ENCODE measurements at regions not wholly inside any gene's neighbourhood (a gene's known extent, or its start where the extent isn't known, plus 50 kb on each side); places are given as distances from the start of the nearest gene placed in this dataset.
A peak's percentile ranks its signal among the peaks of the same experiment; 100 is the strongest.

DNA sequence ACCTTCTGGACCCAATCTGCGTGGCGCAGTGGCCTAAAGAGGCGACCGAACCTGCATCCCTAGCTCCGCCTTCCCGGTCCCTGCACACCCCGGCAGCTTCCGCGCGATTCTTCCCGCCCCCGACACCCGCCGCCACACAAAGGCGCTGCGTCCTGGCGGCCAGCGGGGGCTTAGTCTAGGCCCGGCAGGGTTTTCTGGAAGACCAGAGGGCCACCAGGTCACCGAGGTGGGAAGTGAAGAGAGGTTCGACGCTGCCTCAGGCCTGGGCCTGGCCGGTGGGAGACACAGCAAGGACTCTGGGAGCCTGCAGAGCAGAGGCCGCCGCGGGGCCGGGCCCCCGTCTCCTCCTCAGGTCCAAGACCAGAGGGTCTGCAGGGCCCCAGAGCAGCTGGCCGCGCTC is 154.9 kb downstream of the OR2B2 start:
- 3% methylated on average over 13 of the region's 30 CpGs for WGBS (ENCODE audit: insufficient coverage)
- Mint-ChIP-seq H3K4me3 (peak overlapping the region; percentile 79 to 82 (median 81)), H3K27me3 (no peaks in the 10 kb centered on the region), H3K9me3 (no peaks in the 10 kb centered on the region), H3K36me3 (no peaks in the 10 kb centered on the region), H3K27ac (peak overlapping the region; percentile 59 to 91), H3K4me1 (peaks cover 31 to 49% (median 39%) of the 10 kb centered on the region in 3 donors)
- Histone ChIP-seq H3K4me3 (ENCODE audit: control insufficient read depth in 1 of 2, extremely low read depth in 1 of 2, low read length in 1 of 2) (peak overlapping the region; percentile 64 to 79), H3K27ac (ENCODE audit: low read length) (peak overlapping the region; percentile 13), H3K4me1 (ENCODE audit: control insufficient read depth in 1 of 2, extremely low read depth in 1 of 2, insufficient read depth in 2 of 2, low read length in 2 of 2) (peaks cover 8 to 23% of the 10 kb centered on the region in 2 experiments), H3K36me3 (ENCODE audit: control insufficient read depth in 2 of 2, extremely low read depth in 1 of 2, insufficient read depth in 1 of 2, low read length in 1 of 2) (no peaks in the 10 kb centered on the region), H3K9me3 (no peaks in the 10 kb centered on the region), H3K27me3 (replicated peaks in 1 of 2; ENCODE audit: control insufficient read depth in 2 of 2, extremely low read depth in 1 of 2, insufficient read depth in 2 of 2, low read length in 1 of 2) (peaks cover 0 to 14% of the 10 kb centered on the region in 2 experiments)
- ATAC-seq (replicated peaks in 1 of 4): peak in 3 of 4 experiments; percentile 47 to 51 (median 50)
- peak in 29 of 35 experiments; percentile 25 to 69 (median 38) for DNase-seq
- CTCF ChIA-PET: interaction anchor here (1.2 to 1.6 kb wide), 3 partner anchors 15 to 139 kb away, joined by 3 to 7 read pairs (median 5); no protein-coding TSS in a partner anchor
- POLR2A ChIA-PET: interaction anchor here in 1 of 2 donors (0.6 to 1.1 kb wide), 2 partner anchors 111 to 115 kb away, joined by 3 to 5 read pairs; a partner anchor contains a TSS

GRCh38 chr6:27755768-27756167 is 156.4 kb downstream of the OR2B2 start:
- peaks cover 31 to 43% (median 42%) of the 10 kb centered on the region in 3 donors for H3K4me1 Mint-ChIP-seq
- Histone ChIP-seq H3K36me3 (ENCODE audit: control insufficient read depth in 2 of 2, extremely low read depth in 1 of 2, insufficient read depth in 1 of 2, low read length in 1 of 2) (no peaks in the 10 kb centered on the region), H3K4me3 (ENCODE audit: control insufficient read depth in 1 of 2, extremely low read depth in 1 of 2, low read length in 1 of 2) (no peak overlapping the region), H3K4me1 (ENCODE audit: control insufficient read depth in 1 of 2, extremely low read depth in 1 of 2, insufficient read depth in 2 of 2, low read length in 2 of 2) (peaks cover 8 to 23% of the 10 kb centered on the region in 2 experiments), H3K27ac (ENCODE audit: low read length) (no peak overlapping the region), H3K9me3 (no peaks in the 10 kb centered on the region), H3K27me3 (replicated peaks in 1 of 2; ENCODE audit: control insufficient read depth in 2 of 2, extremely low read depth in 1 of 2, insufficient read depth in 2 of 2, low read length in 1 of 2) (peaks cover 0 to 12% of the 10 kb centered on the region in 2 experiments)
- no peaks in the 10 kb centered on the region for H3K27me3 Mint-ChIP-seq
- H3K27ac Mint-ChIP-seq: peak overlapping the region in 1 of 2 donors; percentile 40
- ChIA-PET CTCF (interaction anchor here (0.6 to 1.2 kb wide), 4 partner anchors 16 to 312 kb away, joined by 3 read pairs; no protein-coding TSS in a partner anchor), POLR2A (no interaction called here)
- H3K4me3 Mint-ChIP-seq: no peak overlapping the region
- no peak for DNase-seq
- no peak for ATAC-seq (replicated peaks in 1 of 4)
- no peaks in the 10 kb centered on the region for H3K36me3 Mint-ChIP-seq
- H3K9me3 Mint-ChIP-seq: no peaks in the 10 kb centered on the region
- WGBS (ENCODE audit: insufficient coverage): no CpG with 5 or more reads among the region's 4 CpGs

DNA sequence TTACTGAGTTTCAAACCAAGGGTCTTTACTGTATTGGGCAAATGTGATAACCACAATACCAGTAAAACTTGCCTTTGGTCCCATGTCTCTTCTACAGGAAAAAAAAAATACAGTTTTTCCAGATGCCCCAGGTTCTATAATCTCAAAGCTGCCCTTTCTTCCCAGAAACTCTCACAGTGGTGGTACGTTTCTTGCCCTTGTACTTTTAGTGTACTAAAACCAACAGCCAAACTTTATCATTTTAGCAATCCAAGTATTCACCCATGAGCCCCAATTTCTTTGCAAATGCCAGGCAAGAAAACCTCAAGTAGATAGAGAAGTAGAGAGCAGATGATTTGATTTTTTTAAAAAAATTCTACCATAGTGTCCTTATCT is 157.8 kb downstream of the OR2B2 start:
- DNase-seq (no peak), ATAC-seq (replicated peaks in 1 of 4) (no peak)
- Histone ChIP-seq H3K36me3 (ENCODE audit: control insufficient read depth in 2 of 2, extremely low read depth in 1 of 2, insufficient read depth in 1 of 2, low read length in 1 of 2) (no peaks in the 10 kb centered on the region), H3K27ac (ENCODE audit: low read length) (no peak overlapping the region), H3K4me1 (ENCODE audit: control insufficient read depth in 1 of 2, extremely low read depth in 1 of 2, insufficient read depth in 2 of 2, low read length in 2 of 2) (peaks cover 8 to 23% of the 10 kb centered on the region in 2 experiments), H3K27me3 (replicated peaks in 1 of 2; ENCODE audit: control insufficient read depth in 2 of 2, extremely low read depth in 1 of 2, insufficient read depth in 2 of 2, low read length in 1 of 2) (peaks cover 0 to 12% of the 10 kb centered on the region in 2 experiments), H3K9me3 (no peaks in the 10 kb centered on the region), H3K4me3 (ENCODE audit: control insufficient read depth in 1 of 2, extremely low read depth in 1 of 2, low read length in 1 of 2) (peak overlapping the region; percentile 34 to 52)
- POLR2A ChIA-PET: interaction anchor here (0.5 to 1.0 kb wide), 5 partner anchors 54 to 659 kb away, joined by 3 to 4 read pairs (median 3); a partner anchor contains a TSS
- Mint-ChIP-seq H3K4me3 (peak overlapping the region; percentile 26 to 89 (median 71)), H3K27ac (no peak overlapping the region), H3K9me3 (no peaks in the 10 kb centered on the region), H3K4me1 (peaks cover 31 to 42% (median 37%) of the 10 kb centered on the region in 3 donors), H3K27me3 (peaks cover 0 to under 1% of the 10 kb centered on the region in 2 donors), H3K36me3 (no peaks in the 10 kb centered on the region)
- 40% methylated on average over 1 of the region's 1 CpG for WGBS (ENCODE audit: insufficient coverage)
- CTCF ChIA-PET: interaction anchor here in 1 of 2 donors (0.6 to 2.8 kb wide), 7 partner anchors 10 to 1728 kb away, joined by 3 to 24 read pairs (median 3); a partner anchor contains a TSS

DNA sequence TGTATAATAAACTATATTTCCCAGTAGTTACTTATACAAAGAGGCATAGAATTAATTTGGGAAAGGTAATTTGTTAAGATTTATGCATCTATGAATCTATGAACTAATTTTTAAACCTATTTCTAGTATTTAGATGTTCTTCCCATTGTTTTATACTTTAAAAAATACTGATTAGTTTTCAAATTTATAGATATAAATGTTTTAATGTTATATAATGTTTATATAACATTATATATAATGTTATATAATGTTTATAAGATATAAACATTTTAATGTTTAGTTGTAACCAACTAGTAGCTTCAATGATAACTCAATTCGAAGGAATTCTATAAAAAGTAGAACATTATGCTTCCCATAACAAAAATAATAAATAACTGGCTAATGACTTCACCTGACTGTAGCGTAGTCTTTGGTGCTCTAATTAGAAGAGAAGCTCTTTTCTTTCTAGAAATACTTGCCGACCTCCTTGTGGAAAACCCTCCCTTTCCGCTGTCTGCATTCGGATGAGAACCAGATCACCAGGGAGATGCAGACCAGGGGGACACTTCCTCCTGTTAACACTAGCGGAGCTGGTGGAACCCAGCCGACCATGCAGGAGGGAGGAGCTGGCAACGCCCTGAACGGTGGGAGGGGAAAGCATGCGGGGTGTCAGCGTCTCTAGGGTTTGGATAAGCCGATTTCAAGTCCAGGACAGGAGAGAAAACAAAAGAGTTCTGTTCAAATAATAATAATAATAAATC is 158.4 kb downstream of the OR2B2 start:
- Histone ChIP-seq H3K4me1 (ENCODE audit: control insufficient read depth in 1 of 2, extremely low read depth in 1 of 2, insufficient read depth in 2 of 2, low read length in 2 of 2) (peaks cover 8 to 23% of the 10 kb centered on the region in 2 experiments), H3K27me3 (replicated peaks in 1 of 2; ENCODE audit: control insufficient read depth in 2 of 2, extremely low read depth in 1 of 2, insufficient read depth in 2 of 2, low read length in 1 of 2) (peaks cover 0 to 13% of the 10 kb centered on the region in 2 experiments), H3K27ac (ENCODE audit: low read length) (no peak overlapping the region), H3K36me3 (ENCODE audit: control insufficient read depth in 2 of 2, extremely low read depth in 1 of 2, insufficient read depth in 1 of 2, low read length in 1 of 2) (no peaks in the 10 kb centered on the region), H3K9me3 (no peaks in the 10 kb centered on the region), H3K4me3 (ENCODE audit: control insufficient read depth in 1 of 2, extremely low read depth in 1 of 2, low read length in 1 of 2) (peak overlapping the region; percentile 52 to 92)
- ATAC-seq (replicated peaks in 1 of 4) (peak in 1 of 4 experiments; percentile 27), DNase-seq (peak in 34 of 35 experiments; percentile 16 to 69 (median 46))
- Mint-ChIP-seq H3K4me1 (peaks cover 30 to 42% (median 37%) of the 10 kb centered on the region in 3 donors), H3K36me3 (no peaks in the 10 kb centered on the region), H3K27me3 (peaks cover 0 to 7% of the 10 kb centered on the region in 2 donors), H3K27ac (peak overlapping the region; percentile 9 to 71), H3K4me3 (peak overlapping the region; percentile 82 to 98 (median 89)), H3K9me3 (no peaks in the 10 kb centered on the region)
- ChIA-PET CTCF (interaction anchor here in 1 of 2 donors (0.6 to 2.8 kb wide), 8 partner anchors 10 to 1728 kb away, joined by 3 to 24 read pairs (median 4); a partner anchor contains a TSS), POLR2A (interaction anchor here (0.5 to 2.1 kb wide), 8 partner anchors 55 to 1084 kb away, joined by 3 to 8 read pairs (median 3); a partner anchor contains a TSS)
- 0% methylated on average over 4 of the region's 12 CpGs for WGBS (ENCODE audit: insufficient coverage)

DNA sequence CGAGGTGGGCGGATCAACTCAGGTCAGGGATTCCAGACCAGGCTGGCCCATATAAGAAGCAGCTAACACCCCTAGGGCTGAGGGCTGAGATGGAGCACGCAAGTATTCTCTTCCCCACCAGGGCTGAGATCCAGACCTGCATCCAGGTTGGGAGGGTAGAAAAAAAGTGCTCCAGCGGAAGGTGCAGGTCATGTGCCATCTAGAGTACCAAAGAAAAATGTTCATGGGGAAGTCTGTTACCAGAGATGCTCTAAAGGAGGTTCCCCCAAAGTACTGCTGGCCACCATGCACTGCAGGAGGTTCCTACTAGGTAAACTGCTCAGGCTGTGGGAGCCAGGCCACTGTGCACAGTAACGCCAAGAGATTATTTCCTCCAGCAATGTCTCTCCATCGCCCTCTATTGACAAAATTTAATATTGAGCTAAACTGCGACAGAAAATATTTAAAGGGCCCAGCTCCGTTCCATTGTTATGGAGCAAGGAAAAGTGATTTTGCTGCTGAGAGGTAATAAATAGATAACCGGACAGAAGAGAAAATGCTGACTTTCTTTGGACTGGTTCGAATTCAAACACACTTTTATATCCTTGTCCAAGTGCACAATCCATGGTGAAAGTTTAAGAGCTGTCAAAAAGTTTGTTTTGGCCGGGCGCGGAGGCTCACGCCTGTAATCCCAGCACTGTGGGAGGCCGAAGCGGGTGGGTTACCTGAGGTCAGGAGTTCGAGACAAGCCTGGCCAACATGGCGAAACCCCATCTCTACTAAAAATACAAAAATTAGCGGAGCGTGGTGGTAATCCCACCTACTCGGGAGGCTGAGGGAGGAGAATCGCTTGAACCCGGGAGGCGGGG is 159.9 kb downstream of the OR2B2 start:
- 22% methylated on average over 9 of the region's 24 CpGs for WGBS (ENCODE audit: insufficient coverage)

More for the DNA sequence above, 159.9 kb downstream of the OR2B2 start:
- ChIA-PET CTCF (interaction anchor here (0.5 to 2.8 kb wide), 40 partner anchors 9 to 1391 kb away, joined by 3 to 27 read pairs (median 4); partner anchors contain the start of genes POM121L2 (in 1 of the 2) and ZSCAN26 (in 1 of the 2)), POLR2A (interaction anchor here (0.5 to 2.1 kb wide), 11 partner anchors 14 to 646 kb away, joined by 3 to 13 read pairs (median 4); a partner anchor contains a TSS)
- peak overlapping the region; percentile 95 to 99 for H3K27ac Mint-ChIP-seq
- Histone ChIP-seq H3K4me1 (ENCODE audit: control insufficient read depth in 1 of 2, extremely low read depth in 1 of 2, insufficient read depth in 2 of 2, low read length in 2 of 2) (peaks cover 8 to 15% of the 10 kb centered on the region in 2 experiments), H3K4me3 (ENCODE audit: control insufficient read depth in 1 of 2, extremely low read depth in 1 of 2, low read length in 1 of 2) (peak overlapping the region; percentile 92 to 95), H3K9me3 (no peaks in the 10 kb centered on the region), H3K27me3 (replicated peaks in 1 of 2; ENCODE audit: control insufficient read depth in 2 of 2, extremely low read depth in 1 of 2, insufficient read depth in 2 of 2, low read length in 1 of 2) (peaks cover 0 to 3% of the 10 kb centered on the region in 2 experiments), H3K36me3 (ENCODE audit: control insufficient read depth in 2 of 2, extremely low read depth in 1 of 2, insufficient read depth in 1 of 2, low read length in 1 of 2) (no peaks in the 10 kb centered on the region), H3K27ac (ENCODE audit: low read length) (peak overlapping the region; percentile 99)
- H3K4me1 Mint-ChIP-seq: peaks cover 21 to 30% (median 28%) of the 10 kb centered on the region in 3 donors
- H3K27me3 Mint-ChIP-seq: peaks cover 1 to 12% of the 10 kb centered on the region in 2 donors
- no peaks in the 10 kb centered on the region for H3K36me3 Mint-ChIP-seq
- peak overlapping the region; percentile 89 to 98 (median 95) for H3K4me3 Mint-ChIP-seq
- no peaks in the 10 kb centered on the region for H3K9me3 Mint-ChIP-seq
- peak; percentile 37 to 68 (median 54) for ATAC-seq (replicated peaks in 1 of 4)
- peak in 33 of 35 experiments; percentile 11 to 87 (median 33) for DNase-seq
